ENCODE measurements at regions not wholly inside any gene's neighbourhood (a gene's known extent, or its start where the extent isn't known, plus 50 kb on each side); places are given as distances from the start of the nearest gene placed in this dataset.

- no peaks in the 10 kb centered on the region for H3K9me3 ChIP-seq
- TF ChIP-seq CTCF (IDR thresholded peaks at IDR 0.05 in 4 of 5, conservative IDR thresholded peaks at IDR 0.05 in 1 of 5) (no peak), POLR2A (IDR thresholded peaks at IDR 0.05) (no peak)
- no peaks in the 10 kb centered on the region for H3K36me3 ChIP-seq
- ATAC-seq (no peak), DNase-seq (no peak)
- in situ Hi-C loops (cut with MboI; ENCODE audit: low sequenced_read_pairs in 4 of 4) (loop anchor here in 2 of 4 donors (25.0 kb wide), 2 partner anchors 1110 to 1135 kb away; partner anchors contain the start of genes MECR (in 1 of the 2) and PTPRU (in 1 of the 2)), intact Hi-C loops (cut with DNase I; ENCODE audit: low total_unique reads) (no loop called here)
- H3K27me3 ChIP-seq, result no peaks in the 10 kb centered on the region
- no peak overlapping the region for H3K4me3 ChIP-seq
- H3K4me1 ChIP-seq, result no peaks in the 10 kb centered on the region
- H3K27ac ChIP-seq, result no peak overlapping the region
Measured at GRCh38 chr1:30371888-30372791, 351.2 kb downstream of the MATN1 start.

GRCh38 chr1:30371179-30371788 lies 352.1 kb downstream of the MATN1 start:
- intact Hi-C loops (cut with DNase I; ENCODE audit: low total_unique reads) (no loop called here), in situ Hi-C loops (cut with MboI; ENCODE audit: low sequenced_read_pairs in 4 of 4) (loop anchor here in 2 of 4 donors (25.0 kb wide), 2 partner anchors 1109 to 1134 kb away; partner anchors contain the start of genes MECR (in 1 of the 2) and PTPRU (in 1 of the 2))
- ATAC-seq (no peak), DNase-seq (no peak)
- H3K27ac ChIP-seq, result no peak overlapping the region
- no peaks in the 10 kb centered on the region for H3K4me1 ChIP-seq
- no peaks in the 10 kb centered on the region for H3K9me3 ChIP-seq
- no peak for TF ChIP-seq CTCF (IDR thresholded peaks at IDR 0.05 in 4 of 5, conservative IDR thresholded peaks at IDR 0.05 in 1 of 5)
- no peak for TF ChIP-seq POLR2A (IDR thresholded peaks at IDR 0.05)
- H3K4me3 ChIP-seq, result no peak overlapping the region
- H3K36me3 ChIP-seq, result no peaks in the 10 kb centered on the region
- H3K27me3 ChIP-seq, result no peaks in the 10 kb centered on the region

- H3K27me3 ChIP-seq, result no peaks in the 10 kb centered on the region
- in situ Hi-C loops (cut with MboI; ENCODE audit: low sequenced_read_pairs in 4 of 4) (loop anchor here in 2 of 4 donors (25.0 kb wide), 2 partner anchors 1106 to 1131 kb away; partner anchors contain the start of genes MECR (in 1 of the 2) and PTPRU (in 1 of the 2)), intact Hi-C loops (cut with DNase I; ENCODE audit: low total_unique reads) (no loop called here)
- ATAC-seq (no peak), DNase-seq (no peak)
- no peak for TF ChIP-seq POLR2A (IDR thresholded peaks at IDR 0.05)
- no peak for TF ChIP-seq CTCF (IDR thresholded peaks at IDR 0.05 in 4 of 5, conservative IDR thresholded peaks at IDR 0.05 in 1 of 5)
- no peak overlapping the region for H3K27ac ChIP-seq
- no peaks in the 10 kb centered on the region for H3K4me1 ChIP-seq
- H3K9me3 ChIP-seq, result no peaks in the 10 kb centered on the region
- no peaks in the 10 kb centered on the region for H3K36me3 ChIP-seq
- H3K4me3 ChIP-seq, result no peak overlapping the region
Measured at GRCh38 chr1:30368651-30369240, 354.6 kb downstream of the MATN1 start.

- no peak for TF ChIP-seq POLR2A (IDR thresholded peaks at IDR 0.05)
- no peak for TF ChIP-seq CTCF (IDR thresholded peaks at IDR 0.05 in 4 of 5, conservative IDR thresholded peaks at IDR 0.05 in 1 of 5)
- no peaks in the 10 kb centered on the region for H3K36me3 ChIP-seq
- ATAC-seq, result no peak
- in situ Hi-C loops (cut with MboI; ENCODE audit: low sequenced_read_pairs in 4 of 4) (loop anchor here in 2 of 4 donors (25.0 kb wide), 2 partner anchors 1105 to 1130 kb away; partner anchors contain the start of genes MECR (in 1 of the 2) and PTPRU (in 1 of the 2)), intact Hi-C loops (cut with DNase I; ENCODE audit: low total_unique reads) (no loop called here)
- H3K9me3 ChIP-seq, result no peaks in the 10 kb centered on the region
- H3K27ac ChIP-seq, result no peak overlapping the region
- H3K27me3 ChIP-seq, result no peaks in the 10 kb centered on the region
- DNase-seq, result no peak
- H3K4me3 ChIP-seq, result no peak overlapping the region
- no peaks in the 10 kb centered on the region for H3K4me1 ChIP-seq
Measured at GRCh38 chr1:30366911-30367310, 356.5 kb downstream of the MATN1 start.

Measured in gastrocnemius medialis (tissue), 4 donors.